Right cardiac atrium (tissue), 5 donors: ENCODE measurements at regions not wholly inside any gene's neighbourhood (a gene's known extent, or its start where the extent isn't known, plus 50 kb on each side); places are given as distances from the start of the nearest gene placed in this dataset.
A peak's percentile ranks its signal among the peaks of the same experiment; 100 is the strongest.
"Not testable (repeated sequence)": the region's sequence is repeated elsewhere in the genome, so short reads cannot be mapped to it uniquely, and the experiment has no call there.

Experiments used
- ATAC-seq, 2 donors: fragments of 200-7000 bp; cut with Tn5 transposase; one replicate each; pipeline versions ENCODE4 v1.8.0 to v1.9.1; 2020; ENCODE audit warnings: moderate library complexity in 2 of 2, mild to moderate bottlenecking in 1 of 2
- DNase-seq, 3 donors: peaks; one replicate each; pipeline ENCODE4 v3.0.0-alpha.2; 2020
- H3K27ac ChIP-seq: one replicate; pipeline ENCODE4 v1.5.1; 2013; ENCODE audit warnings: mild to moderate bottlenecking, low read length, control low read depth, moderate library complexity
- H3K27me3 ChIP-seq: one replicate; pipeline ENCODE4 v1.6.1; 2013; ENCODE audit not compliant: control insufficient read depth, insufficient read depth
- H3K4me1 ChIP-seq: one replicate; pipeline ENCODE4 v1.6.1; 2013; ENCODE audit warnings: low read length; ENCODE audit not compliant: control insufficient read depth, insufficient read depth
- H3K4me3 ChIP-seq: one replicate; pipeline ENCODE4 v1.5.1; 2013; ENCODE audit warnings: low read length, control low read depth
- H3K9me3 ChIP-seq: one replicate; pipeline ENCODE4 v1.6.1; 2013; ENCODE audit warnings: low read length; ENCODE audit not compliant: control insufficient read depth
- WGBS: extraction: QIAGEN DNeasy Blood & Tissue Kit; methylation state at CpG from one replicate; pipeline ENCODE4 v1.1.7; 2013; 5-methylcytosine and 5-hydroxymethylcytosine counted together
- intact Hi-C, 4 donors: fragments of 100-400 bp; cut with DNase I; formaldehyde crosslinking; loops; one replicate each; pipeline versions ENCODE4 v1.11.0 to v1.14.0; 2022 to 2023
- donor health status: healthy with polysubstance abuse.
- donor health status: DM: no; HTN: yes; CAD: no.
- donor health status: DM: no; HTN: no; CAD: no.
- donor health status: DM: no; HTN: yes; CAD: no; lungs with severe emphysema.
- donor health status: DM: yes; HTN: yes; CAD: no.

DNA sequence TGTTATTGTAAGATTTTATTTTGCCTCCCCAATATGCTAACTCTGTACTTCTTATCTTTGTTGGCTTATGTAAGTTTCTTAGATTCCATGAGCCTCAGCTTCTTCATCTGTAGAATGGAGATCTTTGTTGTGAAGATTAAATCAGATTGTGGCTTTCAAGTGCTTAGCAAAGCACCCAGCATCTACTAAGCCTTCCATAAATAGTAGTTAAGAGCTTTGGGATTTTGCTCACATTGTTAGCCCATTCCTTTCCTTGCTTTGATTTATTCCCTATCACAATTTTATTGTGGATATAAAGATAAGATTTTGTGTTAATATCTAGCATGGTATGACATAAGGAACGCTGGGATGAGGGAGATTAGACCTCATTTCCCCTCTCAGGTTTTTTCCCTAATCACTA, 501.4 kb downstream of the PYDC2 start:
- H3K4me1 ChIP-seq = no peaks in the 10 kb centered on the region
- 57% methylated on average over 1 of the region's 1 CpG for WGBS
- intact Hi-C loops = no loop called here
- H3K4me3 ChIP-seq = no peak overlapping the region
- no peaks in the 10 kb centered on the region for H3K9me3 ChIP-seq
- DNase-seq (no peak), ATAC-seq (no peak)
- no peaks in the 10 kb centered on the region for H3K27me3 ChIP-seq
- no peak overlapping the region for H3K27ac ChIP-seq

DNA sequence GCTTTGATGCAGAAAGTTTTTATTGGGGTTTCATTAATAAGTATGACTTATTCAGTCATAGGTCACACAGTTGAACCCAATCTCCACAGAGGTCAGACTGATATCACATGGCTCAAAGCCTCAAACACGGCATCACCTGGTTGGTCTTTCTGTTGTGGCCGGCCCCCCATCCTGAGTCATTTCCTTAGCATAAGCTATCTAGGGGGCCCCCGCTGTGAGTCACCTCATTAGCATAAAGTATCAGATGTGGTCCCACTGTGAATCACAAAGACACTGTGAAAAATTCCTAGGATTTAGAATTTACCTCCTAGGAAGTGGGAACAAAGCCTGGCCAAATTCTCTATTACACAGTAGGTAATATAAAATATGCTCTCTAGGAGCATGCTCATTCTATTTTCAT, 502.2 kb downstream of the PYDC2 start:
- 70% methylated on average over 3 of the region's 3 CpGs for WGBS

DNA sequence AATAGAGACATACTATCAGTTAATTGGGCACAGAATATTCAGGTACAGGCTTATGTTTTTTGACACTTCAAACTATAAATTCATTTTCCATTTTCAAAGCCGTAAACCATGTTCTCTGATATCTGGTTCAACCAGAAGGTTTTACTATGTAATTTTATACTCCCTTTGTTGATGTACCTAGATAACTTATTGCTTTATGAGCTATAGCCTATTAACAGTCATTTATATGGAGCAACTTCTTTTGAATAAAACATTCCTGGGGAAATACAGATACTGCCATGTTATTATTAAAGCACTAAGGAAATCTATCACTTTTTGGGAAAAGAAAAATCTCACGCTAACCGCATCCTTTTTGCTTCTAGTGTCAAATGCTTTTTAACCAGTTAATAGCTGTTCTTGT, 505.6 kb downstream of the PYDC2 start:
- DNase-seq = no peak
- H3K27me3 ChIP-seq = no peaks in the 10 kb centered on the region
- 85% methylated on average over 3 of the region's 3 CpGs for WGBS
- no peaks in the 10 kb centered on the region for H3K9me3 ChIP-seq
- H3K4me1 ChIP-seq = no peaks in the 10 kb centered on the region
- intact Hi-C loops = no loop called here
- no peak for ATAC-seq
- H3K4me3 ChIP-seq = no peak overlapping the region
- no peak overlapping the region for H3K27ac ChIP-seq

More for the DNA sequence above, 502.2 kb downstream of the PYDC2 start:
- ATAC-seq = no peak
- H3K4me3 ChIP-seq = no peak overlapping the region
- no peak for DNase-seq
- no peaks in the 10 kb centered on the region for H3K27me3 ChIP-seq
- intact Hi-C loops = no loop called here
- H3K27ac ChIP-seq = no peak overlapping the region
- H3K9me3 ChIP-seq = no peaks in the 10 kb centered on the region
- H3K4me1 ChIP-seq = no peaks in the 10 kb centered on the region

DNA sequence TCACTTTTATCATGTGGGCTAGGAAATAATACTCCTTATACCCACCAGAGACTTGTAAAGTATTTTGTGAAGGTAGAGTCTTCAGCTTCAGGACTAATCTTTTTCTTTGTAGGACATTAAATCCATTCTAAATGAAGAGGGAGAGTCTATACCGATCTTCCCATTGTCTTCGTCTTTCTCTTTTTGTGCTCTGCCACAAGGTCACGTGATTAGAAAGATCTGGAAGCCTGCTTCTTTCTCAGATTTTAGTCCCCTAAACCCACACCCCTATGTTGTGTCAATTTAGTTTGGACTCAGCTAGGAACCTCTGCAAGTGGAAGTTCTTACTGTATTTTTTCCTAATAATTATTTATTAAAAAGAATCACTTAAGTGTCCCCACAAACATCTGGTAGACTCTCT, 507.3 kb downstream of the PYDC2 start:
- no peaks in the 10 kb centered on the region for H3K27me3 ChIP-seq
- WGBS = 54% methylated on average over 3 of the region's 3 CpGs
- H3K9me3 ChIP-seq = no peaks in the 10 kb centered on the region
- no peaks in the 10 kb centered on the region for H3K4me1 ChIP-seq
- H3K4me3 ChIP-seq = no peak overlapping the region
- no peak for ATAC-seq
- intact Hi-C loops = no loop called here
- DNase-seq = no peak
- H3K27ac ChIP-seq = no peak overlapping the region

DNA sequence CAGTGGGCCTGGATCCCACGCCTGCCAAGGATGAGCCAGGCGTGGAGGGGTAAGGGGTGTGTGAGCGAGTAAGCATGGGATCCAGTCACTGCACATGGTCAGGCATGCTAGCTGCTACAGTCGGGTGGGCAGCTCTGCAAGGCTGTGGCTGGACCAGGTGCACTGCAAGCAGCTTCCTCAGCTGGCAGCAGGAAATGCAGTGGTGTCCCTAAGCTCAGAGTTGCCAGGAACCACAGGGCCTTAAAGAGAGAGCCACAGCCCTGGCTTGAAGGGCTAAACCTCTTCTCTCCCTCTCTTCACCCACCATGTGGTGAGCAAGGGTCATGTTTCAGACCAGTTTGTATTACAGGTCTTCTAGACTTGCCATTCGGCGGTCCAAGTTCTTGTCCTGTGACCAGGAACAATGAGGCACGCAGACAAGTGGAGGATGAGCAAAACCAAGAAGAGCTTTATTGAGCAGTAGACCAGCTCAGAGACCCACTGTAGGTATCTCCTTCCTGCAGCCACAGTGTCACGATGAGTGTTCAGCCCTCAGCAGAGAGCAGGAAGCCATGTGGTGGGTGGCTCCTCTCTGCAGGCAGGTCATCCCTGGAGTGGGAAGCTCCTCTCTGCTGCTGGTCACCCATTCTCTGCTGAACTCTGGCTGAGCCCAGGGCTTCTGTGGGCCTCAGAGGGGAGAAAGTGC, 511.9 kb downstream of the PYDC2 start:
- intact Hi-C loops = no loop called here
- Histone ChIP-seq H3K4me1 (no peaks in the 10 kb centered on the region), H3K27ac (no peak overlapping the region), H3K4me3 (no peak overlapping the region), H3K27me3 (no peaks in the 10 kb centered on the region), H3K9me3 (no peaks in the 10 kb centered on the region)
- DNase-seq (peak in 1 of 3 donors; percentile 9), ATAC-seq (no peak)
- 91% methylated on average over 8 of the region's 8 CpGs for WGBS

DNA sequence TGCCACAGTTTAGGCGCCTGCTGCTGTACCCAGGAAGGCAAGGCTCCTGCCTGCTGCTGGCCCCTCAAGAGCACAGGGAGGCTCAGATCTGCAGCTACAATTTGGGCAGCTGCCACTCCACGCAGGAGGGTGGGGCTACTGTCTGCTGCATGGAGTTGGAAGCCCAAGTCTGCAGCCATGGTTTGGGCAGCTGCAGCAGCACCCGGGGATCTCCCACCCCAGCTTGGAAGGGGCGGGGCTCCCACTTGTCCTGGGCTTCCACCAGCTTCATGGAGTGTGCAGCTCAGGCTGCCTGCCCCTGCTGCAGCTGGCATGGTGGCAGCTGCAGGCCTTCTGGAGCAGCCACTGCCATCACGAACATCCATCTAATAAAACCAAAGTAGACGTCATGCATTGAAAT, 512.9 kb downstream of the PYDC2 start:
- Histone ChIP-seq H3K27ac (no peak overlapping the region), H3K4me1 (no peaks in the 10 kb centered on the region), H3K4me3 (no peak overlapping the region), H3K9me3 (no peaks in the 10 kb centered on the region), H3K27me3 (no peaks in the 10 kb centered on the region)
- peak in 1 of 3 donors; percentile 28 for DNase-seq
- 70% methylated on average over 6 of the region's 6 CpGs for WGBS
- no peak for ATAC-seq
- intact Hi-C loops = no loop called here

DNA sequence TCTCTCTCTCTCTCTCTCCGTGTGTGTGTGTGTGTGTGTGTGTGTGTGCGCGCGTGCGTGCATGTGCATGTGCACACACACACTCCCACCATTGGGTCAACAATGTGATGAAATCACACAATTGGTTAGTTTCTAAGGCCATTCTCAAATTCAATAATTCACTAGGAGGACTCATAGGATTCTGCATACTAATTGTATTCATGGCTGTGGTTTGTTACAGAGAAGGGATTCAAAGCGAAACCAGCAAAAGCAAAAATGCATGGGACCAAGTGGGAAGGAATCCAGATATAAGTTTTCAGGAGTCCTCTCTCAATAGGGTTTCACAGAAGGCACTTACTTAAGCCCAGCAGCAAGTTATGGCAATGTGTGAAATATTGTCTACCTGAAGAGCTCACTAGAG, 515.0 kb downstream of the PYDC2 start:
- H3K4me1 ChIP-seq = no peaks in the 10 kb centered on the region
- H3K27ac ChIP-seq = no peak overlapping the region
- no peak overlapping the region for H3K4me3 ChIP-seq
- DNase-seq (no peak), ATAC-seq (no peak)
- intact Hi-C loops = no loop called here
- H3K27me3 ChIP-seq = no peaks in the 10 kb centered on the region
- 76% methylated on average over 6 of the region's 6 CpGs for WGBS
- H3K9me3 ChIP-seq = no peaks in the 10 kb centered on the region

DNA sequence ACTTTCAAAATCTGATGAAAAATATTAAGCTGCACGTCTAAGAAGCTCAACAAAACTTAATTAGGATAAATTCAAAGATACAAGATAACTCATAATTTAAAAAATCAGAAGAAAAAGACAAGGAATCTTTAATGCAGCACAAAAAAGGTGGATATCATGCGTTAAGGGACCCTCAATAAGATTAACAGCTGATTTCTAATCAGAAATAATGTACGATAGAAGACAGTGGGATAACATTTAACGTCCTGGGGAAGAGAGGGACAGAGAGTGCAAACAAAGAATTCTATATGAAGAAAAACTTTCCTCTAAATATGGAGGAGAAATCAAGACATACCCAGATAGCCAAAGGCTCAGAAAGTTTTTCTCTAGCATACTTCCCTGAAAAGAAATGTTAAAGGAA, 519.5 kb downstream of the PYDC2 start:
- Histone ChIP-seq H3K4me3 (no peak overlapping the region), H3K27me3 (no peaks in the 10 kb centered on the region), H3K4me1 (no peaks in the 10 kb centered on the region), H3K9me3 (no peaks in the 10 kb centered on the region), H3K27ac (no peak overlapping the region)
- intact Hi-C loops = no loop called here
- DNase-seq (no peak), ATAC-seq (no peak)
- WGBS = 82% methylated on average over 4 of the region's 4 CpGs

DNA sequence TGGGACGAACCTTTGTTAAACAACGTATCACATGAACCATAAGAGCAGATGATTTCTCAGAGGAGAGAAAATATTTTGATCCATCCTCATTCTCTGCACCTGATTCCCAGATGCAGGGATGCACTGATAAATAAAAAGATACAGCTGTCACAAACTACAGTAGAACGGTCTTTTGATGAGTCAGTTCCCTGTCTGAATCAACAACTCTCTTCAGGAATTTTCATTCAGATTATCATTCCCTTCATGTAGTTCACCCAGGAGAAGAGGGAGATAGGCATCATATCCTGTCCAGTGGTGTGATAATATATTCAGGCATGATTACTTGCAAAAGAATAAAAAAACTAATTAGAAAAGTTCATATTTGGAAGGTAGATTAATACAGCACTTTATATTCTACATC, 521.5 kb downstream of the PYDC2 start:
- DNase-seq (no peak), ATAC-seq (no peak)
- H3K4me1 ChIP-seq = no peaks in the 10 kb centered on the region
- intact Hi-C loops = no loop called here
- WGBS = 61% methylated on average over 3 of the region's 3 CpGs
- H3K9me3 ChIP-seq = no peaks in the 10 kb centered on the region
- no peaks in the 10 kb centered on the region for H3K27me3 ChIP-seq
- no peak overlapping the region for H3K4me3 ChIP-seq
- H3K27ac ChIP-seq = no peak overlapping the region

DNA sequence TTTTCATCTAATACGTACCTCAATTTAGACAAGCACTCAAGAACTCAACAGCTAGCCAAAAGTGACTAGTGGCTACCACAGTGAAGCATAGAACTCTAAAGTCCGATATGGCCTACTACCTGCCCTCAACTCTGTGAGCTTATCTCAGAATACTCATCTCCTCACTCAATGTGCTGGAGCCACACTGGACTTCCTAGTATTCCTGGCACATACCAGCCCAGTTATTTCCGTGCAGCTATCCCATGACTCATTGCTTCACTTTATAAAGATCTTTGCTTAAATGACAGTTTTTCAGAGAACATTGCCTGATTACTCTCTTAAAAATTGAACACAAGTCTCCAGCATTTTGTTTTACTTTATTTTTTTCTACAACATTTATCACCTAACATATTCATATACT, 524.7 kb downstream of the PYDC2 start:
- 78% methylated on average over 3 of the region's 3 CpGs for WGBS
- no peak for DNase-seq
- H3K4me3 ChIP-seq = no peak overlapping the region
- H3K27me3 ChIP-seq = no peaks in the 10 kb centered on the region
- H3K4me1 ChIP-seq = no peaks in the 10 kb centered on the region
- H3K9me3 ChIP-seq = no peaks in the 10 kb centered on the region
- intact Hi-C loops = no loop called here
- ATAC-seq = no peak
- H3K27ac ChIP-seq = no peak overlapping the region

DNA sequence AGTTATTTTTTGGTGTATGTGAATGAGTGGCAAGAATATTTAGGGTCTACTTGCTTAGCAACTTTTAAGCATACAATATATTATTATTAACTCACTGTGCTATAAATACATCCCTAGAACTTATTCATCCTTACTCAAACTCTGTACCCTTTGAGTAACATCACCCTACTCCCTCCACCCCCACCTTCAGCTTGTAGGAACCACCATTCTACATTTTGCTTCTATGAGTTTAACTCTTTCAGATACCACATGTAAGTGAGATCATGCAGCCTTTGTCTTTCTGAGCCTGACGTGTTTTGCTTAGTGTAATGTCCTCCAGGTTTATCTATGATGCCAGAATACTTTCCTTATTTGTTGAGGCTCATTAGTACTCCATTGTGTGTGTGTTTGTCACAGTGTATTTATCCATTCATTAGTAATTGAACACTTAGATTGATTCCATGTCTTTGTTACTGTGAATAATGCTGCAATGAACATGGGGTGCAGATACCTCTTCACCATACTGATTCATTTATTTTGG, 526.9 kb downstream of the PYDC2 start:
- H3K27me3 ChIP-seq = no peaks in the 10 kb centered on the region
- H3K9me3 ChIP-seq = no peaks in the 10 kb centered on the region
- no peak overlapping the region for H3K4me3 ChIP-seq
- ATAC-seq = no peak
- WGBS = 37% methylated on average over 1 of the region's 1 CpG
- DNase-seq = no peak
- intact Hi-C loops = no loop called here
- H3K4me1 ChIP-seq = no peaks in the 10 kb centered on the region
- H3K27ac ChIP-seq = no peak overlapping the region

DNA sequence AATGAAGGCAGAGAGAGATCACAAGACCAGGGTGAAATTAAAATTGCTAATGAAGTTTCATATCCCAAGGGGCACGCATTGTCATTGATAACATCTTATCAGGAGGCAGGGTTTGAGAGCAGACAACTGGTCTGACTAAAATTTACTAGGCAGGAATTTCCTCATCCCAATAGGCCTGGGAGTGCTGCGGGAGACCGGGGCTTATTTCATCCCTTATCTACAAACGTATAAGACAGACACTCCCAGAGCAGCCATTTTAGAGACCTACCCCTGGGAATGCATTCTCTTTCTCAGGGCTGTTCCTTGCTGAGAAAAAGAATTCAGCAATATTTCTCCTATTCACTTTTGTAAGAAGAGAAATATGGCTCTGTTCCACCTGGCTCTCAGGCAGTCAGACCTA, 533.0 kb downstream of the PYDC2 start:
- WGBS = 66% methylated on average over 4 of the region's 4 CpGs
- H3K27me3 ChIP-seq, intact Hi-C loops, ATAC-seq, DNase-seq, H3K4me1 ChIP-seq, H3K9me3 ChIP-seq, H3K4me3 ChIP-seq, H3K27ac ChIP-seq: not testable (repeated sequence)
